ENCODE measurements at regions not wholly inside any gene's neighbourhood (a gene's known extent, or its start where the extent isn't known, plus 50 kb on each side); places are given as distances from the start of the nearest gene placed in this dataset.

DNA sequence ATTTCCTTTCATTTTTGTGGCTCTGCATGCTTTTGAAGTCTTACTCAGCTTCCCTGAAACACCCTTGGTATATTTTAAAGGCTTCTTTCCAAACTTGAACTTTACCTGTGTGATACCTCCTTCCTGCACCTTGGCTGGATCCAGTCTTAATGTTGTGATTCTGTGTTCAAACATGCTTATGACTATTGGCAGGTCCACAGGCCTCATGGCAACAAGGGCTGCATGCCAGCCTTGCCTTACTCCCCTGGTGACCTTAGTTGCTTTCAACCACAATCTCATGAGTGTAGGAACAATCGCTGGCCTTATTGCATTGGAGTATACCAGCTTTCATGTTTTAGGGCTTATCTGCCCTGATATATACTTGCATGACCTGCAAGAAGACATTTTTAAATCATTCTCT lies 238.7 kb downstream of the KIF20B start:
- Histone ChIP-seq H3K36me3 (no peaks in the 10 kb centered on the region), H3K9me3 (peaks cover 0 to 6% (median 0%) of the 10 kb centered on the region in 12 donors), H3K27me3 (no peaks in the 10 kb centered on the region), H3K27ac (no peak overlapping the region), H3K4me1 (no peaks in the 10 kb centered on the region), H3K4me3 (no peak overlapping the region)
- ATAC-seq (no peak), DNase-seq (no peak)
- TF ChIP-seq, protein P1, sequence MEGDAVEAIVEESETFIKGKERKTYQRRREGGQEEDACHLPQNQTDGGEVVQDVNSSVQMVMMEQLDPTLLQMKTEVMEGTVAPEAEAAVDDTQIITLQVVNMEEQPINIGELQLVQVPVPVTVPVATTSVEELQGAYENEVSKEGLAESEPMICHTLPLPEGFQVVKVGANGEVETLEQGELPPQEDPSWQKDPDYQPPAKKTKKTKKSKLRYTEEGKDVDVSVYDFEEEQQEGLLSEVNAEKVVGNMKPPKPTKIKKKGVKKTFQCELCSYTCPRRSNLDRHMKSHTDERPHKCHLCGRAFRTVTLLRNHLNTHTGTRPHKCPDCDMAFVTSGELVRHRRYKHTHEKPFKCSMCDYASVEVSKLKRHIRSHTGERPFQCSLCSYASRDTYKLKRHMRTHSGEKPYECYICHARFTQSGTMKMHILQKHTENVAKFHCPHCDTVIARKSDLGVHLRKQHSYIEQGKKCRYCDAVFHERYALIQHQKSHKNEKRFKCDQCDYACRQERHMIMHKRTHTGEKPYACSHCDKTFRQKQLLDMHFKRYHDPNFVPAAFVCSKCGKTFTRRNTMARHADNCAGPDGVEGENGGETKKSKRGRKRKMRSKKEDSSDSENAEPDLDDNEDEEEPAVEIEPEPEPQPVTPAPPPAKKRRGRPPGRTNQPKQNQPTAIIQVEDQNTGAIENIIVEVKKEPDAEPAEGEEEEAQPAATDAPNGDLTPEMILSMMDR (IDR thresholded peaks at IDR 0.05) = no peak
- TF ChIP-seq POLR2A (IDR thresholded peaks at IDR 0.05) = no peak
- intact Hi-C loops (cut with DNase I) = no loop called here
- WGBS, 4 donors = 86 to 100% (median 89%) methylated on average over 1 of the region's 1 CpG

- DNase-seq (no peak), ATAC-seq (no peak)
- Histone ChIP-seq H3K9me3 (no peaks in the 10 kb centered on the region), H3K4me3 (no peak overlapping the region), H3K36me3 (no peaks in the 10 kb centered on the region), H3K27me3 (no peaks in the 10 kb centered on the region), H3K4me1 (peaks cover 0 to 8% (median 0%) of the 10 kb centered on the region in 12 donors), H3K27ac (no peak overlapping the region)
- WGBS, 4 donors = 0 to 81% (median 60%) methylated on average over 1 of the region's 1 CpG
- no peak for TF ChIP-seq POLR2A (IDR thresholded peaks at IDR 0.05)
- TF ChIP-seq, protein P1 (IDR thresholded peaks at IDR 0.05) = no peak
- intact Hi-C loops (cut with DNase I) = no loop called here
These were observed 240.8 kb downstream of the KIF20B start for GRCh38 chr10:89942217-89942616.

- no peak overlapping the region for H3K27ac ChIP-seq
- DNase-seq (no peak), ATAC-seq (no peak)
- H3K4me3 ChIP-seq = no peak overlapping the region
- no peaks in the 10 kb centered on the region for H3K27me3 ChIP-seq
- no peaks in the 10 kb centered on the region for H3K36me3 ChIP-seq
- H3K4me1 ChIP-seq = peaks cover 0 to 8% (median 0%) of the 10 kb centered on the region in 12 donors
- peaks cover 0 to 16% (median 0%) of the 10 kb centered on the region in 12 donors for H3K9me3 ChIP-seq
- intact Hi-C loops (cut with DNase I) = no loop called here
- TF ChIP-seq POLR2A (IDR thresholded peaks at IDR 0.05) = no peak
- TF ChIP-seq, protein P1 (IDR thresholded peaks at IDR 0.05) = no peak
- 13 to 42% (median 25%) methylated on average over 1 of the region's 1 CpG for WGBS, 4 donors
These were observed 242.7 kb downstream of the KIF20B start for GRCh38 chr10:89944138-89944537.

DNA sequence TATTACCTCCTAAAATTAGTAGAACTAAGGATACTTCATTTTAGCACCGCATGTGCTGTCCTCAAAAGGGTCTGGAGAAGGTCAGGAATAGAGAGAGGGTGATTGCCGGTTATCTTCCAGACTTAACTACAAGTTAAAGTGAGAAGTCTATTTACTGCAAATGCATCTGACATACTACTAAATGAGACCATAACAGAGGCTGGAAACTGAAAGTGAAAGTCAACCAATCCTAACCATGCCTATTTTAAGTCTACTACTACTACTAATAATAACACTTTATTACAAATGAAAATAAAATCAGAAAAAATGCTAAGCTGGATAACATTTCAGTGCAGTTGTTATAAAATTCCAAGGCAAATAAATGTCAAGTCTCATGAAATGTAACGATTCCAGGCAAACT lies 244.7 kb downstream of the KIF20B start:
- intact Hi-C loops (cut with DNase I) = no loop called here
- H3K4me3 ChIP-seq = peak overlapping the region in 1 of 12 donors; percentile 17
- no peaks in the 10 kb centered on the region for H3K27me3 ChIP-seq
- H3K4me1 ChIP-seq = peaks cover 0 to 8% (median 0%) of the 10 kb centered on the region in 12 donors
- TF ChIP-seq, protein P1 (IDR thresholded peaks at IDR 0.05) = no peak
- no peak for TF ChIP-seq POLR2A (IDR thresholded peaks at IDR 0.05)
- 50 to 71% (median 60%) methylated on average over 3 of the region's 3 CpGs for WGBS, 4 donors
- H3K27ac ChIP-seq = no peak overlapping the region
- no peak for DNase-seq
- no peak for ATAC-seq
- H3K9me3 ChIP-seq = peaks cover 0 to 16% (median 0%) of the 10 kb centered on the region in 12 donors
- no peaks in the 10 kb centered on the region for H3K36me3 ChIP-seq

All from heart left ventricle (tissue), 16 donors.